ENCODE measurements at regions not wholly inside any gene's neighbourhood (a gene's known extent, or its start where the extent isn't known, plus 50 kb on each side); places are given as distances from the start of the nearest gene placed in this dataset.

DNA sequence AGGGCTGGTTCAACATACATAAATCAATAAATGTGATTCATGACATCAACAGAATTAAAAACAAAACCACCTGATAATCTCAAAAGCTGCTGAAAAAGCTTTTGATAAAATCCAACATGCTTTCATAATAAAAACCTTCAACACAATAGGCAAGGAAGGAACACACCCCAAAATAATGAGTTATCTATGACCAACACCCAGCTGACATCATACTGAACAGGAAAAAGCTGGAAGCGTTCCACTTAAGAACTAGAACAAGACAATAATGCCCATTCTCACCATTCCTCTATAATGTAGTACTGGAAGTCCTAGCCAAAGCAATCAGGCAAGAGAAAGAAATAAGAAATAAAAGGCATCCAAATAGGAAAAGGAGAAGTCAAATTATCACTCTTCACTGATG is 116.2 kb upstream of the FREM2 start:
- TF ChIP-seq, protein P1, sequence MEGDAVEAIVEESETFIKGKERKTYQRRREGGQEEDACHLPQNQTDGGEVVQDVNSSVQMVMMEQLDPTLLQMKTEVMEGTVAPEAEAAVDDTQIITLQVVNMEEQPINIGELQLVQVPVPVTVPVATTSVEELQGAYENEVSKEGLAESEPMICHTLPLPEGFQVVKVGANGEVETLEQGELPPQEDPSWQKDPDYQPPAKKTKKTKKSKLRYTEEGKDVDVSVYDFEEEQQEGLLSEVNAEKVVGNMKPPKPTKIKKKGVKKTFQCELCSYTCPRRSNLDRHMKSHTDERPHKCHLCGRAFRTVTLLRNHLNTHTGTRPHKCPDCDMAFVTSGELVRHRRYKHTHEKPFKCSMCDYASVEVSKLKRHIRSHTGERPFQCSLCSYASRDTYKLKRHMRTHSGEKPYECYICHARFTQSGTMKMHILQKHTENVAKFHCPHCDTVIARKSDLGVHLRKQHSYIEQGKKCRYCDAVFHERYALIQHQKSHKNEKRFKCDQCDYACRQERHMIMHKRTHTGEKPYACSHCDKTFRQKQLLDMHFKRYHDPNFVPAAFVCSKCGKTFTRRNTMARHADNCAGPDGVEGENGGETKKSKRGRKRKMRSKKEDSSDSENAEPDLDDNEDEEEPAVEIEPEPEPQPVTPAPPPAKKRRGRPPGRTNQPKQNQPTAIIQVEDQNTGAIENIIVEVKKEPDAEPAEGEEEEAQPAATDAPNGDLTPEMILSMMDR (IDR thresholded peaks at IDR 0.05) = no peak
- TF ChIP-seq, protein P2, sequence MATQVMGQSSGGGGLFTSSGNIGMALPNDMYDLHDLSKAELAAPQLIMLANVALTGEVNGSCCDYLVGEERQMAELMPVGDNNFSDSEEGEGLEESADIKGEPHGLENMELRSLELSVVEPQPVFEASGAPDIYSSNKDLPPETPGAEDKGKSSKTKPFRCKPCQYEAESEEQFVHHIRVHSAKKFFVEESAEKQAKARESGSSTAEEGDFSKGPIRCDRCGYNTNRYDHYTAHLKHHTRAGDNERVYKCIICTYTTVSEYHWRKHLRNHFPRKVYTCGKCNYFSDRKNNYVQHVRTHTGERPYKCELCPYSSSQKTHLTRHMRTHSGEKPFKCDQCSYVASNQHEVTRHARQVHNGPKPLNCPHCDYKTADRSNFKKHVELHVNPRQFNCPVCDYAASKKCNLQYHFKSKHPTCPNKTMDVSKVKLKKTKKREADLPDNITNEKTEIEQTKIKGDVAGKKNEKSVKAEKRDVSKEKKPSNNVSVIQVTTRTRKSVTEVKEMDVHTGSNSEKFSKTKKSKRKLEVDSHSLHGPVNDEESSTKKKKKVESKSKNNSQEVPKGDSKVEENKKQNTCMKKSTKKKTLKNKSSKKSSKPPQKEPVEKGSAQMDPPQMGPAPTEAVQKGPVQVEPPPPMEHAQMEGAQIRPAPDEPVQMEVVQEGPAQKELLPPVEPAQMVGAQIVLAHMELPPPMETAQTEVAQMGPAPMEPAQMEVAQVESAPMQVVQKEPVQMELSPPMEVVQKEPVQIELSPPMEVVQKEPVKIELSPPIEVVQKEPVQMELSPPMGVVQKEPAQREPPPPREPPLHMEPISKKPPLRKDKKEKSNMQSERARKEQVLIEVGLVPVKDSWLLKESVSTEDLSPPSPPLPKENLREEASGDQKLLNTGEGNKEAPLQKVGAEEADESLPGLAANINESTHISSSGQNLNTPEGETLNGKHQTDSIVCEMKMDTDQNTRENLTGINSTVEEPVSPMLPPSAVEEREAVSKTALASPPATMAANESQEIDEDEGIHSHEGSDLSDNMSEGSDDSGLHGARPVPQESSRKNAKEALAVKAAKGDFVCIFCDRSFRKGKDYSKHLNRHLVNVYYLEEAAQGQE (IDR thresholded peaks at IDR 0.05; ENCODE audit: insufficient read depth in 1 of 2, low read depth in 2 of 2, low read length in 1 of 2) = no peak
- TF ChIP-seq POLR2AphosphoS5 (IDR thresholded peaks at IDR 0.05; ENCODE audit: low read depth, low read length) = no peak
- no peak for TF ChIP-seq TCF7L2 (IDR thresholded peaks at IDR 0.05; ENCODE audit: low read depth, low read length)
